Prostate gland (tissue), 2 donors: ENCODE measurements at regions not wholly inside any gene's neighbourhood (a gene's known extent, or its start where the extent isn't known, plus 50 kb on each side); places are given as distances from the start of the nearest gene placed in this dataset.

Source experiments
- DNase-seq: peaks from one replicate; pipeline ENCODE4 v3.0.0-alpha.2; 2019; ENCODE audit warnings: low spot score
- H3K27ac ChIP-seq, 2 donors: fragments of 200-600 bp; sonication (generic); 2 replicates each; pipeline ENCODE4 v1.5.1; 2017 to 2019
- H3K27me3 ChIP-seq: fragments of 200-600 bp; sonication (generic); replicated peaks from 2 replicates; pipeline ENCODE4 v1.5.1; 2019; ENCODE audit not compliant: insufficient read depth
- H3K36me3 ChIP-seq, 2 donors: fragments of 200-600 bp; sonication (generic); 1 replicate in 1 of 2; 2 replicates in 1 of 2; pipeline versions ENCODE4 v1.5.1 to v1.8.1; 2017 to 2019
- H3K4me1 ChIP-seq: fragments of 200-600 bp; sonication (generic); replicated peaks from 2 replicates; pipeline ENCODE4 v1.5.1; 2019
- H3K4me3 ChIP-seq, 2 donors: fragments of 200-600 bp; sonication (generic); 2 replicates each; pipeline ENCODE4 v1.5.1; 2017 to 2019
- H3K9me3 ChIP-seq: fragments of 200-600 bp; sonication (generic); 2 replicates; pipeline ENCODE4 v1.5.1; 2017
- POLR2A ChIP-seq: fragments of 450-650 bp; IDR thresholded peaks from one replicate; pipeline ENCODE4 v1.6.1; 2016; ENCODE audit warnings: antibody characterized with exemption, mild to moderate bottlenecking
- POLR2AphosphoS5 ChIP-seq: sonication (generic); formaldehyde crosslinking; IDR thresholded peaks from one replicate; pipeline ENCODE4 v1.6.1; 2017; ENCODE audit warnings: antibody characterized with exemption
- WGBS: methylation state at CpG from one replicate; pipeline ENCODE4 v1.1.5; 2018; 5-methylcytosine and 5-hydroxymethylcytosine counted together
- intact Hi-C: fragments of 100-400 bp; cut with DNase I; formaldehyde crosslinking; loops from one replicate; pipeline ENCODE4 v1.14.2; 2022
- TF ChIP-seq, protein P1 (sequence below), 4 experiments: fragments of 200-600 bp in 2 of 4; fragments of 450-650 bp in 2 of 4; sonication (generic) in 2 of 4; IDR thresholded peaks; 1 replicate in 3 of 4; 2 replicates in 1 of 4; pipeline ENCODE4 v1.5.1; 2016 to 2019; ENCODE audit warnings: antibody characterized with exemption in 4 of 4, mild to moderate bottlenecking in 2 of 4, moderate library complexity in 2 of 4

DNA sequence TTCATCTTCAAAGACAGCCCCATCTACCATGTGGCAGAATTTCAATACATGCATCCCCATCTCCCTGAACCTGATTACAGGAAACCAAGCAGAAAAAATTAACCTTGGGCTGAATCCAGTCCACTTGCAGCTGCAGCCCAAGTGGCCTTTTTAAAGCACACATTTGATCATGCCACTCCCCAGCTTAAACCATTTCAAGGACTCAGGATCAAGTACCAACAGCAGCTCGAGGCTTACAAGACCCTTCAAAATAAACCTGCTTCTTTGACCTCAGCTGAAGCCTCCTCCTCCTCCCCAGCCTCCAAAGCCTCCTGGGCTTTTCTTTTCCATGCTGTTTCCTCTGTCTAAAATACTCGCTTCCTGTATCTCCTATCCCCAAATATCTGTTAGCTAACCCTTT, 50.7 kb upstream of the KIT start:
- Histone ChIP-seq H3K4me3 (no peak overlapping the region), H3K4me1 (no peaks in the 10 kb centered on the region), H3K36me3 (no peaks in the 10 kb centered on the region), H3K27ac (no peak overlapping the region), H3K27me3 (no peaks in the 10 kb centered on the region), H3K9me3 (no peaks in the 10 kb centered on the region)
- WGBS: 81% methylated on average over 2 of the region's 2 CpGs
- intact Hi-C loops: no loop called here
- DNase-seq: no peak
- TF ChIP-seq, protein P1, sequence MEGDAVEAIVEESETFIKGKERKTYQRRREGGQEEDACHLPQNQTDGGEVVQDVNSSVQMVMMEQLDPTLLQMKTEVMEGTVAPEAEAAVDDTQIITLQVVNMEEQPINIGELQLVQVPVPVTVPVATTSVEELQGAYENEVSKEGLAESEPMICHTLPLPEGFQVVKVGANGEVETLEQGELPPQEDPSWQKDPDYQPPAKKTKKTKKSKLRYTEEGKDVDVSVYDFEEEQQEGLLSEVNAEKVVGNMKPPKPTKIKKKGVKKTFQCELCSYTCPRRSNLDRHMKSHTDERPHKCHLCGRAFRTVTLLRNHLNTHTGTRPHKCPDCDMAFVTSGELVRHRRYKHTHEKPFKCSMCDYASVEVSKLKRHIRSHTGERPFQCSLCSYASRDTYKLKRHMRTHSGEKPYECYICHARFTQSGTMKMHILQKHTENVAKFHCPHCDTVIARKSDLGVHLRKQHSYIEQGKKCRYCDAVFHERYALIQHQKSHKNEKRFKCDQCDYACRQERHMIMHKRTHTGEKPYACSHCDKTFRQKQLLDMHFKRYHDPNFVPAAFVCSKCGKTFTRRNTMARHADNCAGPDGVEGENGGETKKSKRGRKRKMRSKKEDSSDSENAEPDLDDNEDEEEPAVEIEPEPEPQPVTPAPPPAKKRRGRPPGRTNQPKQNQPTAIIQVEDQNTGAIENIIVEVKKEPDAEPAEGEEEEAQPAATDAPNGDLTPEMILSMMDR (IDR thresholded peaks at IDR 0.05): no peak
- no peak for TF ChIP-seq POLR2AphosphoS5
- no peak for TF ChIP-seq POLR2A

GRCh38 chr4:54607521-54607920, 50.2 kb upstream of the KIT start:
- H3K4me3 ChIP-seq: no peak overlapping the region
- intact Hi-C loops: no loop called here
- H3K27me3 ChIP-seq: no peaks in the 10 kb centered on the region
- no peaks in the 10 kb centered on the region for H3K4me1 ChIP-seq
- TF ChIP-seq POLR2A (no peak), POLR2AphosphoS5 (no peak)
- TF ChIP-seq, protein P1 (IDR thresholded peaks at IDR 0.05): no peak
- no peak for DNase-seq
- H3K36me3 ChIP-seq: no peaks in the 10 kb centered on the region
- no peaks in the 10 kb centered on the region for H3K9me3 ChIP-seq
- H3K27ac ChIP-seq: no peak overlapping the region
